ENCODE measurements at regions not wholly inside any gene's neighbourhood (a gene's known extent, or its start where the extent isn't known, plus 50 kb on each side); places are given as distances from the start of the nearest gene placed in this dataset.

GRCh38 chr2:5360081-5360480, 332.1 kb upstream of the SOX11 start:
- TF ChIP-seq CTCF (IDR thresholded peaks at IDR 0.05; ENCODE audit: borderline replicate concordance, extremely low read depth, low read length, poor library complexity, severe bottlenecking): no peak
- no peak for TF ChIP-seq EZH2 (IDR thresholded peaks at IDR 0.05; ENCODE audit: borderline replicate concordance, low read depth, low read length, severe bottlenecking)

Data from DND-41 (cell line).